ENCODE measurements at regions not wholly inside any gene's neighbourhood (a gene's known extent, or its start where the extent isn't known, plus 50 kb on each side); places are given as distances from the start of the nearest gene placed in this dataset.
"Not testable (repeated sequence)": the region's sequence is repeated elsewhere in the genome, so short reads cannot be mapped to it uniquely, and the experiment has no call there.

GRCh38 chr11:13784855-13785254 is 116.4 kb downstream of the FAR1 start:
- Histone ChIP-seq H3K36me3 (ENCODE audit: insufficient read depth) (no peaks in the 10 kb centered on the region), H4K20me1 (replicated peaks; ENCODE audit: insufficient read depth) (no peaks in the 10 kb centered on the region), H3K4me1 (ENCODE audit: insufficient read depth) (no peaks in the 10 kb centered on the region), H3K4me3 (no peak overlapping the region), H2AFZ (no peak overlapping the region), H3K4me2 (no peak overlapping the region), H3K27ac (ENCODE audit: low read depth) (no peak overlapping the region), H3K9me2 (ENCODE audit: insufficient read depth) (no peaks in the 10 kb centered on the region), H3F3A (replicated peaks; ENCODE audit: low read depth) (no peaks in the 10 kb centered on the region), H3K27me3 (ENCODE audit: insufficient read depth) (no peaks in the 10 kb centered on the region), H3K79me2 (replicated peaks; ENCODE audit: insufficient read depth) (no peaks in the 10 kb centered on the region)
- no peak overlapping the region for H3K27ac Mint-ChIP-seq
- peaks cover 2% of the 10 kb centered on the region for H3K27me3 Mint-ChIP-seq (ENCODE audit: insufficient read depth, low read depth, poor library complexity)
- DNase-seq (ENCODE audit: low spot score) (no peak), ATAC-seq (no peak)
- H3K4me1 Mint-ChIP-seq = peaks cover 6% of the 10 kb centered on the region; the same call in 2 of the 3 replicates
- no peaks in the 10 kb centered on the region for H3K36me3 Mint-ChIP-seq (ENCODE audit: low read depth)
- H3K4me3 Mint-ChIP-seq = no peak overlapping the region
- no peak for TF ChIP-seq JUNB (IDR thresholded peaks at IDR 0.05; ENCODE audit: unreplicated experiment)
- no peaks in the 10 kb centered on the region for H3K9me3 Mint-ChIP-seq

GRCh38 chr11:13786688-13787087 is 118.2 kb downstream of the FAR1 start:
- TF ChIP-seq EZH2 (IDR thresholded peaks at IDR 0.05; ENCODE audit: low read depth, unreplicated experiment) (no peak), NANOG (IDR thresholded peaks at IDR 0.05; ENCODE audit: borderline replicate concordance) (no peak), EZH2phosphoT487 (IDR thresholded peaks at IDR 0.05; ENCODE audit: unreplicated experiment) (no peak), STAT1 (IDR thresholded peaks at IDR 0.05; ENCODE audit: unreplicated experiment) (no peak)
- Mint-ChIP-seq H3K27ac (no peak overlapping the region), H3K36me3 (ENCODE audit: low read depth) (no peaks in the 10 kb centered on the region), H3K9me3 (no peaks in the 10 kb centered on the region), H3K4me1 (peaks cover 6% of the 10 kb centered on the region; the same call in 2 of the 3 replicates), H3K27me3 (ENCODE audit: insufficient read depth, low read depth, poor library complexity) (peaks cover 4% of the 10 kb centered on the region), H3K4me3 (no peak overlapping the region)
- H3F3A ChIP-seq (replicated peaks; ENCODE audit: low read depth) = no peaks in the 10 kb centered on the region
- no peaks in the 10 kb centered on the region for H4K20me1 ChIP-seq (replicated peaks; ENCODE audit: insufficient read depth)
- no peaks in the 10 kb centered on the region for H3K9me2 ChIP-seq (ENCODE audit: insufficient read depth)
- no peak overlapping the region for H3K27ac ChIP-seq (ENCODE audit: low read depth)
- H3K4me1 ChIP-seq (ENCODE audit: insufficient read depth) = no peaks in the 10 kb centered on the region
- H3K27me3 ChIP-seq (ENCODE audit: insufficient read depth) = no peaks in the 10 kb centered on the region
- no peak overlapping the region for H3K4me2 ChIP-seq
- no peak overlapping the region for H3K4me3 ChIP-seq
- ATAC-seq (no peak), DNase-seq (ENCODE audit: low spot score) (no peak)
- H2AFZ ChIP-seq = peak overlapping the region; percentile 69; the same call in 1 of the 2 replicates
- no peaks in the 10 kb centered on the region for H3K79me2 ChIP-seq (replicated peaks; ENCODE audit: insufficient read depth)
- H3K36me3 ChIP-seq (ENCODE audit: insufficient read depth) = no peaks in the 10 kb centered on the region

- not testable (repeated sequence) for ATAC-seq; H3K27me3 ChIP-seq (ENCODE audit: insufficient read depth); H3K4me1 ChIP-seq (ENCODE audit: insufficient read depth); DNase-seq (ENCODE audit: low spot score); H4K20me1 ChIP-seq (replicated peaks; ENCODE audit: insufficient read depth); H3K4me3 Mint-ChIP-seq; H3K27me3 Mint-ChIP-seq (ENCODE audit: insufficient read depth, low read depth, poor library complexity); H3K4me3 ChIP-seq; H3F3A ChIP-seq (replicated peaks; ENCODE audit: low read depth); H3K27ac ChIP-seq (ENCODE audit: low read depth); H3K4me2 ChIP-seq; H3K79me2 ChIP-seq (replicated peaks; ENCODE audit: insufficient read depth); H3K9me2 ChIP-seq (ENCODE audit: insufficient read depth); H2AFZ ChIP-seq; H3K36me3 ChIP-seq (ENCODE audit: insufficient read depth); H3K36me3 Mint-ChIP-seq (ENCODE audit: low read depth); H3K4me1 Mint-ChIP-seq; H3K27ac Mint-ChIP-seq
- peaks cover 31% of the 10 kb centered on the region for H3K9me3 Mint-ChIP-seq
Observed at GRCh38 chr11:13797616-13798015, 129.1 kb downstream of the FAR1 start.

- DNase-seq (ENCODE audit: low spot score) (no peak), ATAC-seq (no peak)
- H3K4me1 ChIP-seq (ENCODE audit: insufficient read depth) = no peaks in the 10 kb centered on the region
- no peaks in the 10 kb centered on the region for H3K27me3 ChIP-seq (ENCODE audit: insufficient read depth)
- H3K9me2 ChIP-seq (ENCODE audit: insufficient read depth) = peaks cover 4% of the 10 kb centered on the region; the same call in 1 of the 2 replicates
- H3K79me2 ChIP-seq (replicated peaks; ENCODE audit: insufficient read depth) = no peaks in the 10 kb centered on the region
- H3K4me2 ChIP-seq = no peak overlapping the region
- 0 out of 2 replicates have a peak, but pooled peaks cover 4% of the 10 kb centered on the region for H3K36me3 ChIP-seq (ENCODE audit: insufficient read depth)
- H3K27ac ChIP-seq (ENCODE audit: low read depth) = no peak overlapping the region
- Mint-ChIP-seq H3K4me3 (no peak overlapping the region), H3K9me3 (peaks cover 28% of the 10 kb centered on the region), H3K4me1 (no peaks in the 10 kb centered on the region), H3K27me3 (ENCODE audit: insufficient read depth, low read depth, poor library complexity) (no peaks in the 10 kb centered on the region), H3K27ac (no peak overlapping the region), H3K36me3 (ENCODE audit: low read depth) (peaks cover 9% of the 10 kb centered on the region; the same call in 2 of the 3 replicates)
- H3F3A ChIP-seq (replicated peaks; ENCODE audit: low read depth) = no peaks in the 10 kb centered on the region
- no peak overlapping the region for H2AFZ ChIP-seq
- no peak overlapping the region for H3K4me3 ChIP-seq
- no peaks in the 10 kb centered on the region for H4K20me1 ChIP-seq (replicated peaks; ENCODE audit: insufficient read depth)
- no peak for TF ChIP-seq STAT1 (IDR thresholded peaks at IDR 0.05; ENCODE audit: unreplicated experiment)
- TF ChIP-seq ETS1 (IDR thresholded peaks at IDR 0.05) = no peak
Observed at GRCh38 chr11:13800901-13801300, 132.4 kb downstream of the FAR1 start.
